Ovary (tissue), 3 donors: ENCODE measurements at regions not wholly inside any gene's neighbourhood (a gene's known extent, or its start where the extent isn't known, plus 50 kb on each side); places are given as distances from the start of the nearest gene placed in this dataset.

Experiments used
- CTCF ChIP-seq, 3 donors: fragments of 450-650 bp in 2 of 3; fragments of 200-600 bp in 1 of 3; IDR thresholded peaks; one replicate each; pipeline versions ENCODE4 v1.5.1 to v1.8.0; 2016 to 2022; ENCODE audit warnings: antibody characterized with exemption in 3 of 3, mild to moderate bottlenecking in 1 of 3
- EP300 ChIP-seq: sonication (generic); formaldehyde crosslinking; IDR thresholded peaks from one replicate; pipeline ENCODE4 v1.6.1; 2017; ENCODE audit warnings: antibody characterized with exemption
- donor health status: DM: no; HTN: no; CAD: no.

- TF ChIP-seq CTCF (IDR thresholded peaks at IDR 0.05) (no peak), EP300 (no peak)
These were observed 306.0 kb downstream of the BCL11B start for GRCh38 chr14:98966016-98966415.
